Panc1 (cell line): ENCODE measurements at regions not wholly inside any gene's neighbourhood (a gene's known extent, or its start where the extent isn't known, plus 50 kb on each side); places are given as distances from the start of the nearest gene placed in this dataset.

Experiments used
- ATAC-seq: fragments of 200-7000 bp; cut with Tn5 transposase; 2 replicates; pipeline ENCODE4 v1.9.1; 2020; ENCODE audit warnings: mild to moderate bottlenecking, moderate library complexity
- BruUV-seq: library from RNA; stranded (reverse); fragments of 400-500 nt; replicated peaks from 2 replicates; lab custom pipeline; 2021; lab: Mats Ljungman, UMichigan
- CTCF ChIA-PET: fragments of 300-600 bp; sonication (Branson Sonifier 250); formaldehyde crosslinking; loops from one replicate; lab custom pipeline; 2022; ENCODE audit warnings: antibody characterized with exemption; lab: Charles Lee
- POLR2A ChIA-PET: fragments of 300-600 bp; sonication (Branson Sonifier 250); formaldehyde crosslinking; loops from one replicate; lab custom pipeline; 2022; ENCODE audit warnings: antibody characterized with exemption; lab: Charles Lee
- DNase-seq: peaks from one replicate; pipeline ENCODE4 v3.0.0-alpha.2; 2010; ENCODE audit warnings: low read depth, low spot score
- H3K27ac ChIP-seq: 2 replicates; pipeline ENCODE4 v1.5.1; 2011; ENCODE audit warnings: mild to moderate bottlenecking, low read length, inconsistent platforms
- H3K27me3 ChIP-seq: fragments of 200-500 bp; sonication (Bioruptor generic); 2 replicates; pipeline ENCODE4 v1.6.0; 2014; ENCODE audit warnings: low read length, inconsistent platforms; ENCODE audit not compliant: control insufficient read depth, insufficient read depth
- H3K36me3 ChIP-seq: fragments of 200-500 bp; sonication (Bioruptor generic); 2 replicates; pipeline ENCODE4 v1.5.1; 2014; ENCODE audit warnings: inconsistent platforms, mild to moderate bottlenecking, low read length, moderate library complexity; ENCODE audit not compliant: control insufficient read depth, insufficient read depth
- H3K4me1 ChIP-seq: 2 replicates; pipeline ENCODE4 v1.5.1; 2011; ENCODE audit warnings: inconsistent platforms, mild to moderate bottlenecking, low read length, moderate library complexity; ENCODE audit not compliant: control insufficient read depth, insufficient read depth
- H3K4me3 ChIP-seq, 2 experiments: 2 replicates each; pipeline ENCODE4 v1.5.1; 2011 to 2012; ENCODE audit warnings: low read depth in 2 of 2, low read length in 2 of 2, mild to moderate bottlenecking in 2 of 2, inconsistent platforms in 1 of 2, moderate library complexity in 1 of 2
- H3K9me3 ChIP-seq: fragments of 200-500 bp; sonication (Bioruptor generic); 2 replicates; pipeline ENCODE4 v1.5.1; 2014; ENCODE audit warnings: low read depth, mild to moderate bottlenecking, inconsistent platforms, low read length, moderate library complexity; ENCODE audit not compliant: control insufficient read depth, insufficient read depth
- POLR2AphosphoS5 ChIP-seq: IDR thresholded peaks from 2 replicates; pipeline ENCODE4 v1.6.1; 2012; ENCODE audit warnings: mild to moderate bottlenecking, low read depth, low read length, moderate library complexity
- REST ChIP-seq, 2 experiments: IDR thresholded peaks; 2 replicates each; pipeline ENCODE4 v1.6.1; 2011 to 2012; ENCODE audit warnings: low read depth in 2 of 2, control low read depth in 1 of 2, low read length in 1 of 2, mild to moderate bottlenecking in 1 of 2, moderate library complexity in 1 of 2; ENCODE audit not compliant: insufficient read depth in 1 of 2
- SIN3A ChIP-seq: IDR thresholded peaks from 2 replicates; pipeline ENCODE4 v1.6.1; 2012; ENCODE audit warnings: low read depth, mild to moderate bottlenecking, low read length, moderate library complexity, borderline replicate concordance; ENCODE audit not compliant: insufficient read depth
- TCF7L2 ChIP-seq: IDR thresholded peaks from 2 replicates; pipeline ENCODE4 v1.6.1; 2011; ENCODE audit warnings: mild to moderate bottlenecking, low read depth, low read length, inconsistent platforms
- in situ Hi-C: cut with HindIII; loops from 2 replicates; pipeline ENCODE4 v1.10.0; 2016; ENCODE audit warnings: low sequenced_read_pairs, low pct_unique_long_range_greater_than_20kb
- intact Hi-C: fragments of 100-400 bp; cut with micrococcal nuclease; formaldehyde crosslinking; loops from one replicate; pipeline ENCODE4 v1.10.0; 2022; ENCODE audit not compliant: unreplicated experiment
- TF ChIP-seq, protein P1 (sequence below): fragments of 450-650 bp; IDR thresholded peaks from 2 replicates; pipeline ENCODE4 v1.5.1; 2017; ENCODE audit warnings: mild to moderate bottlenecking

DNA sequence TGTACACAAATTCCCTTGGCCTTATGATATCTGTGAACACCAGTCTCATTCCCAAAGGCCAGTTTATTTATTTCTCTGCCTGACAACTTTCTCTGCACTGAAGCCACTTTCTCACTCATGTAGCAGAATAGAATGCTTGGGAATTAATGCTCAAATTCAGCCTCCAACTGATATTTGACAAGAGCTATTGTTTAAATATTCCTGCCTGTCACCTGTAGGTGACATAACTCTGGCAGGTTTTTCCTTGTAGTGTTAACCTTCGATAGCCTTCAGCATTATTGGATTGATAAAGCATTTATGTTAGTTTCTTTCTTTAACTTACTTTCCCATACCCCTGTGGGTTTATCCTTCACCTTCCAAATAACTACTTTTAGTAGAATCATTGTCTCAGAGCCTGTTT, 1183.2 kb upstream of the ADGRB3 start:
- BruUV-seq, result no TSS peak
- in situ Hi-C loops, result no loop called here
- POLR2A ChIA-PET, result no interaction called here

DNA sequence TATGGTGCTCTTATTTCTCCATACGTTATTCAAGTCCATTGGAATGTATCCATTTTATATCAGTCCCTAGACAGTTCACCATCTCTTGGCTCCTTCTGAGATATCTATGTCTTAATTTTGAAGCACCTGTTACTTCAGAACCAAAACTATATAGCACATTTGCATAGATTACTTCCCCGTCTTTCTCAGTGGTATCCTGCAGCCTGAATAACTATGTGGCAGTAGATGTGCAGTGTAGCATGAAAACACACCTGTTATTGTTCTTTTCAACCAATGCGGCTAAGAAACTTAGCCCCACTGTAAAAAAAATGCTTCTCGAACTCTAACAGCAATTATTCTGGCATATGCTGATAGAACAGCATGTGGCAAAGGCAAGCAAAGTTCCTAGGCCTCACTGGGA, 1184.4 kb upstream of the ADGRB3 start:
- no TSS peak for BruUV-seq
- no peaks in the 10 kb centered on the region for H3K9me3 ChIP-seq
- CTCF ChIA-PET, result no interaction called here
- TF ChIP-seq, protein P1, sequence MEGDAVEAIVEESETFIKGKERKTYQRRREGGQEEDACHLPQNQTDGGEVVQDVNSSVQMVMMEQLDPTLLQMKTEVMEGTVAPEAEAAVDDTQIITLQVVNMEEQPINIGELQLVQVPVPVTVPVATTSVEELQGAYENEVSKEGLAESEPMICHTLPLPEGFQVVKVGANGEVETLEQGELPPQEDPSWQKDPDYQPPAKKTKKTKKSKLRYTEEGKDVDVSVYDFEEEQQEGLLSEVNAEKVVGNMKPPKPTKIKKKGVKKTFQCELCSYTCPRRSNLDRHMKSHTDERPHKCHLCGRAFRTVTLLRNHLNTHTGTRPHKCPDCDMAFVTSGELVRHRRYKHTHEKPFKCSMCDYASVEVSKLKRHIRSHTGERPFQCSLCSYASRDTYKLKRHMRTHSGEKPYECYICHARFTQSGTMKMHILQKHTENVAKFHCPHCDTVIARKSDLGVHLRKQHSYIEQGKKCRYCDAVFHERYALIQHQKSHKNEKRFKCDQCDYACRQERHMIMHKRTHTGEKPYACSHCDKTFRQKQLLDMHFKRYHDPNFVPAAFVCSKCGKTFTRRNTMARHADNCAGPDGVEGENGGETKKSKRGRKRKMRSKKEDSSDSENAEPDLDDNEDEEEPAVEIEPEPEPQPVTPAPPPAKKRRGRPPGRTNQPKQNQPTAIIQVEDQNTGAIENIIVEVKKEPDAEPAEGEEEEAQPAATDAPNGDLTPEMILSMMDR, result no peak
- TF ChIP-seq POLR2AphosphoS5 (no peak), REST (IDR thresholded peaks at IDR 0.05; ENCODE audit: insufficient read depth in 1 of 2, low read depth in 2 of 2, low read length in 1 of 2) (no peak), TCF7L2 (no peak), SIN3A (no peak)
- H3K4me1 ChIP-seq, result no peaks in the 10 kb centered on the region
- no peak for DNase-seq
- in situ Hi-C loops (no loop called here), intact Hi-C loops (no loop called here)
- ATAC-seq, result no peak
- H3K27ac ChIP-seq, result no peak overlapping the region
- POLR2A ChIA-PET, result no interaction called here
- no peak overlapping the region for H3K4me3 ChIP-seq
- no peaks in the 10 kb centered on the region for H3K36me3 ChIP-seq
- H3K27me3 ChIP-seq, result no peaks in the 10 kb centered on the region

More for the DNA sequence above, 1183.2 kb upstream of the ADGRB3 start:
- intact Hi-C loops, result no loop called here
- CTCF ChIA-PET, result no interaction called here
- no peak for ATAC-seq
- H3K9me3 ChIP-seq, result peaks cover 6% of the 10 kb centered on the region
- no peaks in the 10 kb centered on the region for H3K4me1 ChIP-seq
- no peaks in the 10 kb centered on the region for H3K36me3 ChIP-seq
- no peak overlapping the region for H3K27ac ChIP-seq
- no peak overlapping the region for H3K4me3 ChIP-seq
- no peak for TF ChIP-seq TCF7L2
- no peak for TF ChIP-seq POLR2AphosphoS5
- TF ChIP-seq, protein P1, result no peak
- TF ChIP-seq REST (IDR thresholded peaks at IDR 0.05; ENCODE audit: insufficient read depth in 1 of 2, low read depth in 2 of 2, low read length in 1 of 2), result no peak
- no peak for TF ChIP-seq SIN3A
- no peaks in the 10 kb centered on the region for H3K27me3 ChIP-seq
- DNase-seq, result no peak
